DOHH2 (cell line): ENCODE measurements at regions not wholly inside any gene's neighbourhood (a gene's known extent, or its start where the extent isn't known, plus 50 kb on each side); places are given as distances from the start of the nearest gene placed in this dataset.

Source experiments
- EZH2phosphoT487 ChIP-seq: fragments of 200-600 bp; sonication (generic); IDR thresholded peaks from 2 replicates; pipeline ENCODE4 v1.6.1; 2017; ENCODE audit warnings: borderline replicate concordance, mild to moderate bottlenecking, antibody characterized with exemption, low read length, moderate library complexity, mixed read lengths
- TF ChIP-seq, protein P1 (sequence below): fragments of 200-600 bp; sonication (generic); IDR thresholded peaks from one replicate; pipeline ENCODE4 v1.5.1; 2014; ENCODE audit warnings: antibody characterized with exemption, mild to moderate bottlenecking, low read depth, low read length; ENCODE audit not compliant: poor library complexity, severe bottlenecking

DNA sequence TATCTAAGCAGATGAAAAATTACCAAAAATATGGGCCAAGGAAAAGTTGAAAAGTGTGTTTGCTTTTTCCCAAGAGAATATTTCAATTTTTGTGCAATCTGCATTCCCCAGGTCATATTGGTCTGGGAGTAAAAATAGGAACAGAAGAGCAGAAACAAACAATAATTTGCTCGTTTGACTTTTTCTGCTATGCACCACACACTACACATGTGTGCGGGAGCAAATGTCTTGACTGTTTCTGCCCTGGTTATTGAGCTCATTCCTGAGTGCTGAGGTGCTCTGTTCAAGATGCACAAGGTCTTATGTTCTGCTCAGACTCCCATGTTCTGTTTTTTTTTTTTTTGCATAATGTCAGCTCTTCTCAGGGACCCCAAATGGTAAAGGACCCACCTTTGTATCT lies 298.0 kb upstream of the MME start:
- TF ChIP-seq, protein P1, sequence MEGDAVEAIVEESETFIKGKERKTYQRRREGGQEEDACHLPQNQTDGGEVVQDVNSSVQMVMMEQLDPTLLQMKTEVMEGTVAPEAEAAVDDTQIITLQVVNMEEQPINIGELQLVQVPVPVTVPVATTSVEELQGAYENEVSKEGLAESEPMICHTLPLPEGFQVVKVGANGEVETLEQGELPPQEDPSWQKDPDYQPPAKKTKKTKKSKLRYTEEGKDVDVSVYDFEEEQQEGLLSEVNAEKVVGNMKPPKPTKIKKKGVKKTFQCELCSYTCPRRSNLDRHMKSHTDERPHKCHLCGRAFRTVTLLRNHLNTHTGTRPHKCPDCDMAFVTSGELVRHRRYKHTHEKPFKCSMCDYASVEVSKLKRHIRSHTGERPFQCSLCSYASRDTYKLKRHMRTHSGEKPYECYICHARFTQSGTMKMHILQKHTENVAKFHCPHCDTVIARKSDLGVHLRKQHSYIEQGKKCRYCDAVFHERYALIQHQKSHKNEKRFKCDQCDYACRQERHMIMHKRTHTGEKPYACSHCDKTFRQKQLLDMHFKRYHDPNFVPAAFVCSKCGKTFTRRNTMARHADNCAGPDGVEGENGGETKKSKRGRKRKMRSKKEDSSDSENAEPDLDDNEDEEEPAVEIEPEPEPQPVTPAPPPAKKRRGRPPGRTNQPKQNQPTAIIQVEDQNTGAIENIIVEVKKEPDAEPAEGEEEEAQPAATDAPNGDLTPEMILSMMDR, result no peak
- no peak for TF ChIP-seq EZH2phosphoT487
